GM12874 (cell line): ENCODE measurements at regions not wholly inside any gene's neighbourhood (a gene's known extent, or its start where the extent isn't known, plus 50 kb on each side); places are given as distances from the start of the nearest gene placed in this dataset.

Experiments
- TF ChIP-seq, protein P1 (sequence below): IDR thresholded peaks from 2 replicates; pipeline ENCODE4 v1.5.1; 2011; ENCODE audit warnings: low read depth, mild to moderate bottlenecking, control low read depth, low read length, moderate library complexity; ENCODE audit not compliant: insufficient read depth

DNA sequence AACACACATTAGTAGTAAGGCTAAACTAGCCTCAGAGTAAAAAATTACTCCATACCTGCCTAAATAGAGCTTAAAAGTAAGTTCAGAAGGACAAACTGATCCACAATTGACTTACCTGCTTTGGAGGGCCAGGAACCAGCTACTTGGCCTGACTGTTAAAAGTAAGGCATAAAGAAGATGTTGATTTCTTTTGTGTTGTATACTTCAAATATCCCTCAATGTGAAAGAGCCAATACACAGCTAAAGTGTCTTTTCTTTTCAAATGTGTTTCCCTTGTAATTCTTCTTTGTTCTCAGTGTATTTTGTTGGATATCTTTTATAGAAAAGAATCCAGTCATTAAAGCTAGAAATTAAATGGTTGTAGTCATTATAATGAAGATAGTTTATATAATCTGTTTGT lies 171.1 kb downstream of the TANC2 start:
- TF ChIP-seq, protein P1, sequence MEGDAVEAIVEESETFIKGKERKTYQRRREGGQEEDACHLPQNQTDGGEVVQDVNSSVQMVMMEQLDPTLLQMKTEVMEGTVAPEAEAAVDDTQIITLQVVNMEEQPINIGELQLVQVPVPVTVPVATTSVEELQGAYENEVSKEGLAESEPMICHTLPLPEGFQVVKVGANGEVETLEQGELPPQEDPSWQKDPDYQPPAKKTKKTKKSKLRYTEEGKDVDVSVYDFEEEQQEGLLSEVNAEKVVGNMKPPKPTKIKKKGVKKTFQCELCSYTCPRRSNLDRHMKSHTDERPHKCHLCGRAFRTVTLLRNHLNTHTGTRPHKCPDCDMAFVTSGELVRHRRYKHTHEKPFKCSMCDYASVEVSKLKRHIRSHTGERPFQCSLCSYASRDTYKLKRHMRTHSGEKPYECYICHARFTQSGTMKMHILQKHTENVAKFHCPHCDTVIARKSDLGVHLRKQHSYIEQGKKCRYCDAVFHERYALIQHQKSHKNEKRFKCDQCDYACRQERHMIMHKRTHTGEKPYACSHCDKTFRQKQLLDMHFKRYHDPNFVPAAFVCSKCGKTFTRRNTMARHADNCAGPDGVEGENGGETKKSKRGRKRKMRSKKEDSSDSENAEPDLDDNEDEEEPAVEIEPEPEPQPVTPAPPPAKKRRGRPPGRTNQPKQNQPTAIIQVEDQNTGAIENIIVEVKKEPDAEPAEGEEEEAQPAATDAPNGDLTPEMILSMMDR = no peak

DNA sequence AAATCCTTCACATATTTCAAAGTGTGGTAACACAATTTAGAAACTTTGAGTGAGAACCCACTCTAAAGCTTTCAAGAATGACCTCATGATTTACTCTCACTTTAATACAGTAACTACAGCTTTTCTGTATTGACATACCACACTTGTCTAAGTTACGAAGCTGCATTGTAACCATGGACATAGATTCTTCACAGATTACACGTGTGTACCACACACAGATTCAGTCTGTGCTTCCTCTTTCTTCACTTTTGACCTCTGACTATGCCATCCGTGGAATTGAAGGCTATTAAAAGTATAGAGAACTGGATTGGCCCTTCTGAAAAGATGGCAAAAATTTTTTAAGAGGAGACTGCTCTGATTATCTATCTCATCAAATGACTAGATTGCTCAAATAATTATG lies 172.7 kb downstream of the TANC2 start:
- TF ChIP-seq, protein P1 = no peak

DNA sequence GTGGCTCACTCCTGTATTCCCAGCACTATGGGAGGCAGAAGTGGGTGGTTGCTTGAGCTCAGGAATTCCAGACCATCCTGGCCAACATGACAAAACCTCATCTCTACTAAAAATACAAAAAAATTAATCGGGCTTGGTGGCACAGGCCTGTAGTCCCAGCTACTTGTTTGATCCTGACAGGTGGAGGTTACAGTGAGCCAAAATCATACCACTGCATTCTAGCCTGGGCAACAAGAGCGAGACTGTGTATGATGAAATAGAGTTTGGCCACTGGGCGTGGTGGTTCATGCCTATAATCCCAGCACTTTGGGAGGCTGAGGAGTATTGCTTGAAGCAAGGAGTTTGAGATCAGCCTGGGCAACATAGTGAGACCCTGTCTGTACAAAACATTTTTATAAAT lies 173.3 kb downstream of the TANC2 start:
- TF ChIP-seq, protein P1 = no peak

DNA sequence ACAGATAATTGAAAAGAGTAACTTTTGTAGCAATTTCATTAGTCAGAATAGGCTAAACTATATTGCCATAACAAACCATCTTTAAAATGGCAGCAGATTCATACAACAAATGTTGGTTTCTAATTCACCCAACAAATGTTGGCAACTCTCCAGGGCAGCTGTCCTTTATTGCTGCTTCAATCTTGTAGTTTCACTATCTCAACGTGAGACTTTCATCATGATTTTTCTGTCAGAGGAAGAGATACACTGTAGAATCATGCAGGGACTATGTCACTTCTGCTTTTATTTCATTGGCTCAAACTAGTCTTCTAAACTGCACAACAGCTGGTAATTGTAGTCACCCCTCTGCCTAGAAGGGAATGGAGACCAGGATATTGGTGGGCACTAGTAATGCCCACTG lies 174.2 kb downstream of the TANC2 start:
- TF ChIP-seq, protein P1 = no peak

DNA sequence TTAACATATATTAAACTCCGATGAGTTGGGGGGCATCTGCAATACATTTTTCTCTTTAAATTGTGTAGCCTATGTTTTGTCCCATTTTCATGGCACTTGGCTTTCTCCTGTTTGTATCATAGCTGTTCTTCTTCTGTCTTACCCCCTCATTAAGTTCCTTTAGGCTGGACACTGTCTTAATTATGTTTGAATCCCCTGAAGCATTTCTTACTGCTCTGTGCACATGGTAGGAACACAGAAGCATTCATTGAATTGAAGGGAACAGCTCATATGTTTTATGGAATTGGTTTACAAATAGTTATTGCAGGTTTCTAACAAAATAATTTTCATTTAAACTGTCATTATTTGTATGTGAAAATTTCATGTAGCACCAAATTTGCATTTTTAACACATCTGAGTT lies 176.8 kb downstream of the TANC2 start:
- TF ChIP-seq, protein P1 = no peak

DNA sequence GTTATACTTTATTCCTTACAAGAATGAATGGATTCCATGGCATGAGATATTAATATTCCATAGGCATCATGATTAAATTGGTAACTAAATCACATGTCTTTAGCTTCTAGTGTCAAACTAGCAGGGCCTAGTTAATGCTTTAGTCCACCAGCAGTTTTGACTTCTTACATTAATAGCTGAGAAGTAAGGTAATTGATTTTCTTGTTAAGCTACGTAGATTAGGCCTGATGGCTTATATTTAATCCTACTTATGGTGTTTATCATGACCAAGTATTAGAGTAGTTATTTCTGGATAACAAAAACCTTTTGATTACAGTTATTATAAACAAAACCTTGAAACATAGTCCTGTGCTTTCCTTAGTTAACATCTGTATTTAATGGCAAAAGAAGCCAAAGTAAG lies 184.5 kb downstream of the TANC2 start:
- TF ChIP-seq, protein P1 = no peak

DNA sequence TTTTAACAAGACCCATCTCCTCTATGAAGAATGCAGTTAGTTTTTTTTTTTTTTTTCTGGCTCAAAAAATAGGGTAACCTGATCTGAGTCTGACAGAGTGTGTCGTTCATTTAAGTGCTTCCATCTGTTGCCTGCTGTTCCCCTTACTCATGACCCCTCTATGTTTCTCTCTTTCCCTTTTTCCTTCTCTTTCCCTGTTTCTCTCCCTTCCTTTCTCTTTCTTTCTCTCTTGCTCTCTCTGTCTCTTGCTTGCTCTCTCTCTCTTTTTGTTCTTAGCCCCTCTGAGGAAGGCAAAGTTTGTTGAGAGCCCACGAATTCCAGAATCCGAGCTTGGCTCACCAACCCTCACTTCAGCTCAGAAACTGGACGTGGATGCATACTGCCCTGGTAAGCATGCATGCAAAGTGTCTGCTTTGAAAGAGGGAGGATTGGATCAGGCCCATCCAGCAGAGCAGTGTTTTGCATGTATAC lies 185.0 kb downstream of the TANC2 start:
- TF ChIP-seq, protein P1 = no peak
